ENCODE measurements at regions not wholly inside any gene's neighbourhood (a gene's known extent, or its start where the extent isn't known, plus 50 kb on each side); places are given as distances from the start of the nearest gene placed in this dataset.

DNA sequence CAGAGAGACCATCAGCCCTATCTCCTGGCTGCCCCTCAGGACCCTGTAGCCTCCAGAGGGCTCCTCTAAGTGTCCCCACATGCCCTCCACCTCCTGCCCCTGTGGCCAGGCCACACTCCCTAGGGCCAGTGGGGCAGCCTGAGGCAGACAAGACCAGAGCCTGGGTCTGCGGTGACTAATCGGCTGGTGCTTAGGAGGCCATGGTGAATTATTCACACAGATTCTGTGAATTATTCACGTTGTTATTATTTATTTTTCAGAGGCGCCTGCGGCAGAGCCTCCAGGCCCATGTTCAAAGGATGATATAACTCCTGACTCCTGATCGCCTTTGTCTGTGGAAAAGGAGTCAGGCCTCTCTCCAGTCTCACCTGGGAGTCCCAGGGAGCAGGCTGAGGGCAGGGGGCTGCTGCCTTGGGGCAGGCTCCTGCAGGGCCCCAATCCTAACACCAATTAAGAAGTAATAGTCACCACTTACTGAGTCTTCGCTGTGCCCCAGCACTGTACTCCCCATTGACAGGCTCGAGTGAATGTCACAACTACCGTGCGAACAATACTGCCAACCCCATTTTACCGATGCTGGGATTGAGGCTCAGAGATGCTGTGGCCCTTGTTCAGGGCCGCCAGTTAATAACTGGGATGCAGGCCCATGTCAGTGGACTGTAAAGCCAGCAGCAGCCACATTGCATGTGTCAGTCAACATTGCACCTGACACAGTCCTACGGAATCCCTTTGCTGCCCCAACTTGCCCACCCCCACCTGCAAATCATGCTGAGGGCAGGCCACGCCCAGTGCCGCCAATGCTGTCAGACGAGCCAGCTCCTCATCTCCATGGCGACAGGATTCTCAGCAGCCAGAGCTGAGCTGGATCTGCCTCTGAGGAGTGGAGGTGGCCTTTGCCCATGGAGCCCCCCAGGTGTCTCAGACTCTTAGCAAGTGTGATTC is 94.9 kb downstream of the PCDH1 start:
- peaks cover 16 to 34% of the 10 kb centered on the region in 2 donors for H3K27me3 Mint-ChIP-seq
- H3K27ac Mint-ChIP-seq = no peak overlapping the region
- H3K36me3 Mint-ChIP-seq = peaks cover 0 to 1% of the 10 kb centered on the region in 2 donors
- H3K9me3 Mint-ChIP-seq = no peaks in the 10 kb centered on the region
- H3K4me3 Mint-ChIP-seq = no peak overlapping the region
- ATAC-seq (replicated peaks) (no peak), DNase-seq (no peak)
- H3K4me1 Mint-ChIP-seq = peaks cover 8 to 26% of the 10 kb centered on the region in 2 donors

DNA sequence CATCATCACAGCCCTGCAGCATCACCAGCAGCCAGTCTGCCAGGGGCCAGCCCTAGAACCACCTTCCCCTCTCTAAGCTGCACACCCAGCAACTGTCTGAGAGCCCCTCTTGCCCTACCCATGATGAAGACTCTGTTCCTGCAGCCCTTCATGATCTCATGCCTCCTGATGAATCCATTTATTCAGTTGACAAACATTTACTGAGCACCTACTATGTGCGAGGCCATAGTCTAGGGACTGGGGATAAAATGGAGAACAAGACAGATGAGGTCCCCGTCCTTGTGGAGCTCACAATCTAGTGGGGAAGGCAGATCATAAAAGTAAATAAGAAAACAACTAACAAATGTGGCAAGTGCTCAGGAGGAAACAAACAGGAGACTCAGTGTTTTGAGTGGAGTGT is 96.3 kb downstream of the PCDH1 start:
- Mint-ChIP-seq H3K36me3 (peaks cover 0 to 2% of the 10 kb centered on the region in 2 donors), H3K4me3 (no peak overlapping the region), H3K4me1 (peaks cover 10 to 29% of the 10 kb centered on the region in 2 donors), H3K27ac (no peak overlapping the region), H3K9me3 (no peaks in the 10 kb centered on the region), H3K27me3 (peaks cover 5 to 20% of the 10 kb centered on the region in 2 donors)
- no peak for ATAC-seq (replicated peaks)
- no peak for DNase-seq

DNA sequence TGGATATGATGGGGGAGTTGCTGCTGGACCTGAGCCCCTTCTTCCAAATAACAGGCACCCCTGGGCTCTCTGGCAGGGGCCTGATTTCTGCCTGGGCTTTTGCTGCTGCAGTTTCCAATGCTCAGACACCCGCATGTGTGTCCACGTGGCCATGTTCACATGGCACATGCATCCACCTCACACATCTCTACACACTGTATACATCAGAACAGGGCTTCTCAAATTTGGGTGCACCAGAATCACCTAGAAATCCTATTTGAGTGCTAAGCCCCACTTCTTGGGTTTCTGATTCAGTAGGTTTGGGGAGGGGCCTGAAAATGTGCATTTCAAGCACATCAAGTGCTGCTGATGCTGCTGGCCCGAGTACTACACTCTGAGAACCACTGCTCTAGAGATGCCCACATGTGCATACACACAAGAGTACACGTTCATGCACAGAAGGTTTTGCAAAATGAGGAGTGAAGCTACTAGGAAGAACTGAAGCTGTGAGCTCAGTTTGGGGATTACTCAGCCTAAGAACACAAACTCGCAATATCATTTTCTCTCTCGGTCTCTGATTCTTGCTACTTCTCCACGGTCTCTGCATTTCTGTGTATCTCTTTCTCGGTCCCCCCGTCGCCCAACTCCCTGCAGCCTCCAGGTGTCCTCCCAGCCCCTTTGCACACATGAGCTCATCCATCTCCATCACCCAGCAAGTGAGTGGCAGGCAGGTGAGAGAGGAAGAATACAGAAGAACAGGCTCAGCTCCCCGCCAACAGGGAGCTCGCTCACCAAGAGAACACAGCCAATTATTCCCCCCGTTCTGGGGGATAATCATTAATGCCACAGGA is 97.0 kb downstream of the PCDH1 start:
- peaks cover 10 to 29% of the 10 kb centered on the region in 2 donors for H3K4me1 Mint-ChIP-seq
- peaks cover 0 to 15% of the 10 kb centered on the region in 2 donors for H3K27me3 Mint-ChIP-seq
- peaks cover 0 to 2% of the 10 kb centered on the region in 2 donors for H3K9me3 Mint-ChIP-seq
- ATAC-seq (replicated peaks) = no peak
- no peak overlapping the region for H3K27ac Mint-ChIP-seq
- DNase-seq = no peak
- H3K36me3 Mint-ChIP-seq = peaks cover 0 to 2% of the 10 kb centered on the region in 2 donors
- no peak overlapping the region for H3K4me3 Mint-ChIP-seq

DNA sequence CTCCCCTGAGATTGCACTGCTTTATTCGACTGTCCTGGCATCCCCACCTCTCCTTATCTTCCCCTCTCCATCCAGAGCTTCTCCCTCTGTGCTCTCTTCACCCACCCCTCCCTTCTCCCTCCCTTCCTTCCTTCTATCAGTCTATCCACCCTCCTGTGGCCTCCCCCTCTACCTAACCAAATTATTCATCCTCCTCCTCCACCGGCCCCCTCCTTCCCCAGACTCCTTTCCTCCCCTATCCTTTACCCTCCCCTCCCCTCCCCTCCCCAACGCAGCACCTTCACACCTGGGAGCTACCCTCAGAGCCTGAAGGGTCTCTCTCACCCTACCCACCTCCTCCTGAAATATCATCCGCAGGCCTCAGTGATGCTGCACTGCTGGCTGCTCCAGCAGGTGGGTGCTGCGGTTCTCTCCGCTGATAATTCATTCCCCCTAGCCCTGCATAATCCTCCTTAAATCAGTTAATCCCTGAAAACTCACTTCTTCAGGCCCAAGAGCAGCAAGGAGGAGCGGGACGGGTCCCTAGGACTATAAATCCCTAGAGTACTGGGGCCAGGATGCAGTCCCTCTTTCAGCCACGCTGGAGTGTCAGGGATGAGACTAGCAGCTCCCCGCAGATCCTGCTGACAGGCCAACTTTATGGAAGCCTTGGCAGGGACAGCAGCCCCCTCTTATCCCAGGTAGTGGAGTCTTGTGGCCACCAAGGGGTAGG is 97.8 kb downstream of the PCDH1 start:
- Mint-ChIP-seq H3K36me3 (peaks cover 0 to 2% of the 10 kb centered on the region in 2 donors), H3K4me3 (no peak overlapping the region), H3K27me3 (peaks cover 0 to 15% of the 10 kb centered on the region in 2 donors), H3K4me1 (peaks cover 10 to 29% of the 10 kb centered on the region in 2 donors), H3K27ac (no peak overlapping the region), H3K9me3 (peaks cover 0 to 2% of the 10 kb centered on the region in 2 donors)
- ATAC-seq (replicated peaks) = no peak
- DNase-seq = no peak

DNA sequence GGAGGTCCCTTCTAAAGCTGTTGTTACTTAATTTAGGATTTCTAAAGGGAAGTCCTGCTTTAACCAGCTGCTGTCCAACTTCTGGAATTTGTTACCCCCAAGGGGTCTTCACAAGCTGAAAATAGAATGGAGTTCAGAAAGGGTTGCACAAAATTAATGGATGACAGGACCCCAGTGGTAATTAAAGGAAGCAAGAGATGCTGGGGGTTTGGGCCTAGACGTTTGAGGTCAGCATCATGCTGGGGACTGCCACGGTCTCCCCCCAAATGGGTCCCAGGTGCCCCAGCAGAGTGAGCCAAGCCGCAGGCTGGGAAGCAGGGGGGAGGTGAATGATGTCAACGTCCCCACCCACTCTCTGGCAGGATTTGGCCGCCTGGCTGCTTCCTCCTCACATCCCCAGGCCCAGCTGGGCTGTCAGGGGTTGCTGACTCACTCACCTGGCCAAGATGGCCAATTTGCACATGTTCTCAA is 97.5 kb upstream of the ARAP3 start:
- peak; percentile 68 to 71 for ATAC-seq (replicated peaks)
- Mint-ChIP-seq H3K27me3 (peaks cover 0 to 19% of the 10 kb centered on the region in 2 donors), H3K9me3 (peaks cover 0 to 2% of the 10 kb centered on the region in 2 donors), H3K4me1 (peaks cover 10 to 29% of the 10 kb centered on the region in 2 donors), H3K36me3 (peaks cover 0 to 2% of the 10 kb centered on the region in 2 donors), H3K27ac (no peak overlapping the region), H3K4me3 (no peak overlapping the region)
- peak; percentile 26 for DNase-seq

DNA sequence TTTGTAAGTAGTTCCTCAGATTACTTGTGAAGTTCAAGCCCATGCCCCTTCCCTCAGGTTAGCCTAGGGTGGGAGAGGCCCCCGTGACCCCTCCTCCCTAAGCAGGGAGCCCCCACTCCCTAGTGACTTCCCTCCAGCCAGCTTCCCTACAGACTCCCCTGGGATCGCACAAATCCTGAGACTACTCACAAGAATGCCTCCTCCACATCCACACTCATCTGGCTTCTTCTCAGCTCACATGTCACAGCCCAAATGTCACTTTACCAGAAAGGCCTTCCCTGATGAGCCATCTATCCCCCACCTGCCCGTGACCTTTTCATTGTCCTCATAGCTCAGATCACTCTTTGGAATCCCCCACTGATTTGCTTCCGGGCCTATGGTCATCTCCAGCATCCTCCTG is 96.7 kb upstream of the ARAP3 start:
- Mint-ChIP-seq H3K36me3 (peaks cover 0 to 2% of the 10 kb centered on the region in 2 donors), H3K27ac (peak overlapping the region; percentile 66), H3K4me3 (no peak overlapping the region), H3K9me3 (peaks cover 0 to 2% of the 10 kb centered on the region in 2 donors), H3K4me1 (peaks cover 10 to 29% of the 10 kb centered on the region in 2 donors), H3K27me3 (peaks cover 0 to 17% of the 10 kb centered on the region in 2 donors)
- DNase-seq = no peak
- peak in 1 of 2 donors; percentile 24 for ATAC-seq (replicated peaks)

DNA sequence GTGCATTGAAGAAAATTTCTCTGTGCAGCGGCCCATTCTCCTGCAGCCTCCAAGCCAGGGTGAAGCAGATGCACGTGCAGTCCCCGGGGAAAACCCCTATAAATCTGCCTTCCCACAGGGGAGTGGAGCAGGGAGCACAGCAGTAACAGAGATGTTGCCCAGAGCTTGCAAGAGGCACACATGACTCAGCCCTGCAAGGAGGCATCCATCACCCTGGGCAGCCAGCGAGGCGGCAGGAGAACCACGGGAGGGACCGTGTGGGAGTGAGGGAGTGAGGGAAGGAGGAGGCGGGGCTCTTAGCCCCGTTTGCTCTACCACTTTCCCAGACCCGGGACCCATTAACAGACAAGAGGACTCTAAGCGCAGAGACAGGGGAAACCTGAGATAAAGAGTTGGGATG is 96.2 kb upstream of the ARAP3 start:
- DNase-seq = no peak
- H3K4me3 Mint-ChIP-seq = no peak overlapping the region
- H3K27ac Mint-ChIP-seq = no peak overlapping the region
- peaks cover 0 to 12% of the 10 kb centered on the region in 2 donors for H3K27me3 Mint-ChIP-seq
- peaks cover 10 to 29% of the 10 kb centered on the region in 2 donors for H3K4me1 Mint-ChIP-seq
- H3K36me3 Mint-ChIP-seq = peaks cover 0 to 2% of the 10 kb centered on the region in 2 donors
- H3K9me3 Mint-ChIP-seq = peaks cover 0 to 2% of the 10 kb centered on the region in 2 donors
- peak; percentile 33 to 35 for ATAC-seq (replicated peaks)

DNA sequence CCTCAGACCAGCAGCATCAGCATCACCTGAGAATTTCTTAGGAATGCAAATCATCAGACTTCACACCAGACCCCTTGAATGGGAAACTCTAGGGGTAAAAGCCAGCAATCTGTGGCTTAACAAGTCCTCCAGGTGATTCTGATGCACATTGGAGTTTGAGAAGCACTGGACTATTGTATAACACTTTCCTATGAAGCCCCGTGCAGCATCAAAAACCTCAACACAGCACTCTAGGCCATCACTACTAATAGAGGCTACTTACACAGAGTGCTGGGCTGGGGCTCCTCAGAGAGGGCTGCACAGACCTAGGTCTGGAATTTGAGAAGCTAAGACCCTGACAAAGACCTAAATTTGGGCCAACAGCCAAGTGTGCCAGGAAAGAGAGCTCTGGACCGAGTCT is 95.7 kb upstream of the ARAP3 start:
- peaks cover 0 to 2% of the 10 kb centered on the region in 2 donors for H3K36me3 Mint-ChIP-seq
- no peak overlapping the region for H3K27ac Mint-ChIP-seq
- H3K4me1 Mint-ChIP-seq = peaks cover 10 to 29% of the 10 kb centered on the region in 2 donors
- peaks cover 0 to 2% of the 10 kb centered on the region in 2 donors for H3K9me3 Mint-ChIP-seq
- peaks cover 4 to 13% of the 10 kb centered on the region in 2 donors for H3K27me3 Mint-ChIP-seq
- DNase-seq (no peak), ATAC-seq (replicated peaks) (no peak)
- H3K4me3 Mint-ChIP-seq = no peak overlapping the region

DNA sequence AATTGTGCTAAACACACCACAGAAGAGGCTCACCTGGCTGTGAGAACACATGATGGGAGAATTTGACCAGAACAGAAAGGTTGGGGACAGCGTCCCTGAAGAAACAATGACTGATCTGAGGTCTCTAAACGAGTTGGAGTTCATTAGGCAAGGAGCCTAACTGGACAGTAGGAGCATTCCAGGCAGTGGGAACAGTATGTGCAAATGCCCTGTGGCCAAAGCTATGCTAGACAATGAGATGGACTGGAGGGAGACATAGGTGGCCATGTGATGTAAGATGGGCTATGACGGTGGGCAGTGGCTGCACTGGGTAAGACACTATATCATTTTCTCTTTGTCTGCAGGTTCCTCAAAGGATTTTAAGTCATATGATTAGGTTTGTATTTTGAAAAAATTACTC is 95.1 kb upstream of the ARAP3 start:
- H3K27me3 Mint-ChIP-seq = peaks cover 10 to 19% of the 10 kb centered on the region in 2 donors
- peaks cover 0 to 2% of the 10 kb centered on the region in 2 donors for H3K9me3 Mint-ChIP-seq
- no peak overlapping the region for H3K4me3 Mint-ChIP-seq
- no peak overlapping the region for H3K27ac Mint-ChIP-seq
- H3K36me3 Mint-ChIP-seq = peaks cover 0 to 2% of the 10 kb centered on the region in 2 donors
- DNase-seq (no peak), ATAC-seq (replicated peaks) (no peak)
- H3K4me1 Mint-ChIP-seq = peaks cover 10 to 29% of the 10 kb centered on the region in 2 donors

DNA sequence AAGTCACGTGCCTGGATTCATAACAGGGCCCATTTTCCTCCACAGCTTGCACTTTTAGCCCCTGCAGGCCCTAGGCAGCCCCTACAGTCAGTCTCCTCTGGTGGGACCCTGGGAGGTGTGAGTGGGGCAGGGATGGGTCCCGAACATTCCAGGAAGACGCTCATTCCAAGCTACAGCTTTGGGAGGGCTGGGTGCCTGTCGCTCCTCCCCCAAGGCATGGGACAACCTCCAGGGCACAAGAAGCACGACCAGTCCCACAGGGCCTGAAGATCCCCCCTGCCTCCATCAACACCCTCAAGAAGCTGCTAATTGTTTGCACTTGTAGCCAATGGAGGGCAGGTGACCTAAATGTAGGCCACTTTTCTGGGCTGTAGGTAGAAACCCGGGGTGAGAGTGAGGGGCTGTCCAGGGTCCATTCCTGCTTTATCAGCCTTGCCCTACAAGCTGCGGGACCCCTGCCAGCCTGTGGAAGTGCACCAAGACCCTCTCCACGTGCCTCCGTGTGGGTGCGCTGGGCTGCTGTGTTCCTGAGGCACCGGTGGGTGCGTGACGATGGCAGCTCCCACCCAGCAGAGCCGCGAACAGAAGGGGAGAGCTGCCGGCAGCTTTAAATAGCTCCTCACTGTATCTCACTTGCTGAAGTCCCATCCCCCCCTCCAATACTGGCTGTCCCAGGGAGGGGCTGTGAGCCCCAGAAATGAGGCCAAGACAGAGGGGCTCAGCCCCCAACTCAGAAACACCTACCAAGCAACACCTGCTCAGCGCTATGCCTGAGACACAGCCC is 91.9 kb upstream of the ARAP3 start:
- Mint-ChIP-seq H3K27me3 (peaks cover 13 to 30% of the 10 kb centered on the region in 2 donors), H3K27ac (no peak overlapping the region), H3K9me3 (peaks cover 0 to 2% of the 10 kb centered on the region in 2 donors), H3K4me3 (no peak overlapping the region), H3K36me3 (peaks cover 0 to 2% of the 10 kb centered on the region in 2 donors), H3K4me1 (peaks cover 7 to 10% of the 10 kb centered on the region in 2 donors)
- no peak for ATAC-seq (replicated peaks)
- no peak for DNase-seq

DNA sequence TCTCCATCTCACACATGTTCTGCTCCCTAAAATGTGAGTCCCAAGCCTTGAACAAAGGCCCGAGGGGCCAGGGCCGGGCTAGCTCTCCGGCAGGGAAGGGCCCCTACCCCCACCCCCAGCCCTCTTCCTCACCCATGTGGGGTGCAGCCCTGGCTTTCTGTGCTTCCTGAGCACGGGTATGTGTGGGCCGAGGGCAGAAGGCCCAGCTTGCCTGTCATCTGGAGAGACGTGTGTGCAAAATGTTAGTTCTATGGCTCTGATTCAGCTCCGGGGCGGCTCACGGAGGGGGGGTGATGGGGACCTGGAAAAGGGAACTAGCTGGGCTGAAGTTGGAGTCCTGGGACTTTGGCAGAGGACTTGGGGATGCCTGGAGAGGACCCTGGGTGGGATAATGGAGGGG is 90.3 kb upstream of the ARAP3 start:
- ATAC-seq (replicated peaks) (no peak), DNase-seq (no peak)
- Mint-ChIP-seq H3K36me3 (no peaks in the 10 kb centered on the region), H3K27ac (no peak overlapping the region), H3K4me1 (no peaks in the 10 kb centered on the region), H3K4me3 (no peak overlapping the region), H3K27me3 (peaks cover 13 to 30% of the 10 kb centered on the region in 2 donors), H3K9me3 (peaks cover 5 to 6% of the 10 kb centered on the region in 2 donors)

DNA sequence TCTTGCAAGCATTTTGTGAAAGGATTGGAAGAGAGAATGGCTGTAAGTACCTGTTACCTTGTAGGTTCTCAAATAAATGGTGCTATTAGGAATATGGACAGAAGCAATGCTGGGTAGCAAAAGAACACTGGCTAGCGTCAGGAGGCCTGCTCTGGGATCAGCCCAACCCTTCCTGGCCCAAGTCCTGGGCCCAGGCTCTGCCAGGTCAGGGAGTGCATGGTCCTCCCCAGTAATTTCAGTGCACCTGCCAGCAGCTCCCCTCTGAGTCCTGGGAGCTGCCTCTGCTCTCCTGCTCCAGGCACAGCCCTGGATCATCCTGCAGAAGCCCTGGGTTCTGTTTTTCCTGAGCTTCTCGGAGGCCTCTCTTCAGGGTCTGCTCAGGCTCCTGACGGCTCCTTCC is 89.5 kb upstream of the ARAP3 start:
- H3K27ac Mint-ChIP-seq = no peak overlapping the region
- no peaks in the 10 kb centered on the region for H3K4me1 Mint-ChIP-seq

DNA sequence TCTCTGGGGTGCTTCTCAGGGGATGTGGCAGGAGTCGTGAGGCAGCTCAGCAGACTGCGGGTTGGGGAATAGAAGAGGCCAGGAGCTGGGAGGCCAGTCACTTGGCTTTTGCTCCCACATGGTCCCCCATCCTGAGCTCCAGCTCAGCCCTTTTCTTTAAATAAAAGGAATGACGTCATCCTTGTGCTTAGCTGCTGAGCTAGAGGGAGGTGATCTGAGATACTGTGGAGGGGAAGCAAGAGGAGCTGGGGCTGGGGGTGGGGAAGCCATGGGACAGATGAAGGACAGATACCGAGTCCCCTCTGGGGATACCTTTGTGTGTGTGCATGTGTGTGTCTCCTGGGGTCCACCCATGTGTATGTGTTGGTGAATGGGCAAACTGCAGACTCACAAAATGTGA is 89.0 kb upstream of the ARAP3 start:
- Mint-ChIP-seq H3K4me3 (no peak overlapping the region), H3K27ac (no peak overlapping the region), H3K36me3 (no peaks in the 10 kb centered on the region), H3K27me3 (peaks cover 13 to 30% of the 10 kb centered on the region in 2 donors), H3K4me1 (no peaks in the 10 kb centered on the region), H3K9me3 (peaks cover 4 to 5% of the 10 kb centered on the region in 2 donors)
- DNase-seq (no peak), ATAC-seq (replicated peaks) (no peak)

More for the DNA sequence above, 89.5 kb upstream of the ARAP3 start:
- Mint-ChIP-seq H3K27me3 (peaks cover 13 to 30% of the 10 kb centered on the region in 2 donors), H3K4me3 (no peak overlapping the region), H3K36me3 (no peaks in the 10 kb centered on the region), H3K9me3 (peaks cover 5 to 6% of the 10 kb centered on the region in 2 donors)
- DNase-seq = no peak
- ATAC-seq (replicated peaks) = no peak
